UCSD-AML1 (cell line): ENCODE measurements at regions not wholly inside any gene's neighbourhood (a gene's known extent, or its start where the extent isn't known, plus 50 kb on each side); places are given as distances from the start of the nearest gene placed in this dataset.
"Not testable (repeated sequence)": the region's sequence is repeated elsewhere in the genome, so short reads cannot be mapped to it uniquely, and the experiment has no call there.

Source experiments
- DNase-seq: peaks from one replicate; lab custom pipeline; 2025; ENCODE audit not compliant: unreplicated experiment; lab: John Stamatoyannopoulos, UW

DNA sequence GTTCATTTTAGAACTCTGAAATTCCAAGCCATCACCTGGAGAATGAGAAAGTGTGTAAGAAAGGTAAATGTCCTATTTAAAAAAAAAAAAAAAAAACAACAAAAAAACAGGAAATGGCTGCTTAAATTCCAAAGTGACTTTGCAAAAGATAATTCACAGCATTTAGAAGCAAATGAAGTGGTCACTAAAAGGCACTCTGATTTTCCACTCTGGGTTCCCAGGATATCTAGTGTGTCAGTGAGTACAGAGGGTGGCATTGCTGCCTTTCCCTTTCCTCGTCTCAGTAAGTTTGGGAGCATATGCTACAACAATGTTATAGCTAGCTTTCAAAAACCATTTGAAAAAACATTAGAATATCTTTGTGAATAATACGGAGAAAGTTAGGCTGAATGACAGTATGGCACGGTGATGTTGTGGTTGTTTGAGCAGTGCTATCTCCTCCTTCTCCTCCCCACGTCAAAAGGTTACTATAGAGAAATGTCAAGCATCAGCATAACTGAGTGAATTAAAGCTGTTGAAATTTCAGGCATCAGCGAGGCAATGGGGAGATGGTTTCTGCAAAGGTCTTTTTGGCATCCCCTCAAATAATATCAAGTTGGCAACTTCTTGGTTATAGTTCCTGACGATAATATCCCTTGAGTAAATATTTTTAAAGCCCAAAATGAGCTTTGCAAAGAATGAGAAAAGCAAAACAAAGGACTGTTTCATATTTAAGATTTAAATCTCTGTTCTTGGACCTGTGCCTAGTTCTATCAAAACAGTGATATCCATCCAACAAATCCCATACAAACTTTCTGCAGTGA is 164.5 kb upstream of the E2F7 start:
- DNase-seq, result no peak

DNA sequence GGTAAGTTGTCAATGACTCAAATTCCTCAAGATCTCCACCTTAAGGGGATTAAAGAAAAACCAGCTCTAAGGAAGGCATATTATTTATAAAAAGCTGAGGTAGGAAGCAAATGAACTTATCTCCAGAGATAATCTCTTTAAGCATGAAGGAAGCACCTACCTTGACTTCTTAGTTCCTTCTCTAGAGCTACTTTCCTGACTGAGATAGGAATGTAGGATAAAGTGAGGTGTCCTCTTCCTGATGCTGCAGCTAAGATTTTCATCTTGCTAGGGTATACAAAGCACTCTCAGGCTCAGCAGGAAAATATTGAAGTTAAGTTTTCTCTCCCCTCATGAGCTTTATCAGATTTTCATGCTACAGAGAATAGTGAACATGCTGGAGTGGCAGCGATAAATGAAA is 163.0 kb upstream of the E2F7 start:
- DNase-seq, result no peak

DNA sequence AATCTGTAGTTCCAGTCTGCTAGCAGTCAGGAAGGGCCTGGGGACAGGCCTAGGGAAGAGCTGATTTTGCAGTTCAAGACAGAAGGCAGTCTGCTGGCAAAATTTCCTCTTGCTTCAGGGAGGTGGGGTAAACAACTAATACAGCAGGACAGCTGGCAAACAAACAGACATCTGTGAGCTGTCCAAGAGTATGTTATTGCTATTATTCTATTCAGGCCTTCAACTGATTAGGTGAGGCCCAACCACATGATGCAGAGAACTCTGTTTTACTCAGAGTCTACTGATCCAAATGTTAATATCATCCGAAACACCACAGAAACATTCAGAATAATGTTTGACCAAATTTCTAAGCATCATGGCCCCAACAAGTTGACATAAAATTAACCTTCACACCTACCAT is 161.0 kb upstream of the E2F7 start:
- DNase-seq, result no peak

DNA sequence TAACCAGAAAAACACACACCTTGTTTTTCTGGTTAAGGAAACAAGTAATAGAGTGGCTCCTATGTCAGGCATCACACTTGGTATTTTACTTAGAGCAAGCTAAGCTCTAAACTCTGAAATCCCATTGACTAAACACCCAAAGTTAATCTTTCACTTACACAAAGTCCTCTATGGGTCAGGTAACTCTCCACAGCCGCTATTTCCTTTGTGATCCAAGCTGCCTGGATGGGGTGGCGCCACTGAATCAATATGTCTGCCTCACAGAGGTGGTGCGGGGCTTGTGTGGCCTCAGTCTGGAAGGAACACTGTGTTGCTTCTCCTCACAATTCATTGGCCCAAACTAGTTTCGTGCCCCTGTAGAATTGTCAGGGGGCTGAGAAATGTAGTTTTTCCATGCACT is 160.0 kb upstream of the E2F7 start:
- no peak for DNase-seq

DNA sequence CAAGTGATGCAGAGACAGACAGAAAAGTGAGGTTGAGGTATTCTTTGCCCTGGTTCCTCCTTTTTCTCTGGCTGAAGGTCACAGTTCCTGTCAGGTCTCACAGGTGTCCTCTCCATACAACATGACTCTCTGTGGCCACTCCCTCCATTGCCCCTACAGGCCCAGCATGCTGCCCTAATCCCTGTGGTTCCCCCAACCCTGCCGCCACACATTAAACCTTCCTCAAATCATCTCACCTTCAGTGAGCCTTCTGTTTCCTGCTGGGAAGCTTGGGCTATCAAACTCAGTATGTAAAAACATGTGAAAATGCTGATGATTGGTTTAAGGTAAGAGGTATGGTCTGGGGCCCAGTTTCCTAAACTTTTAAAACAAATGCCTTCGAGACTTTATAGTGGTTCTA is 159.0 kb upstream of the E2F7 start:
- no peak for DNase-seq

DNA sequence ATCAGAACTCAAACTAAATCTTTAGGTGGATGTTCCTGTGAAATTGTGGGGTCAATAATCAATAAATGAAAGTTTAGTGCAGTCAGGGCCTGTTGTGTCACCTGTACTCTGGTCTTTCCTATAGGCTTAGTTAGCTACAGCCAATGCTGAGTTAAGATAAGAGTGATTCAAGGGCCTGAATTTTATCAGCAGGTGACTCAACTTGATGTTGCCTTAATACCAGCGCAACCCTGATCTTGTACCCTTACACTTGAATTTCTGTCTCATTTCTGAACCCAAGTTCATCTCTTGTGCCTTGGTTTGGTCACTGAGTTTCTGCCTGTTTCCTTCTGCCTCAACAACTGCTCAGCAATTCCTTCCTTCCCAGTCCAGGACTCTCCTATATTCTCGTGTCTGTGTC is 157.0 kb upstream of the E2F7 start:
- DNase-seq, result no peak

DNA sequence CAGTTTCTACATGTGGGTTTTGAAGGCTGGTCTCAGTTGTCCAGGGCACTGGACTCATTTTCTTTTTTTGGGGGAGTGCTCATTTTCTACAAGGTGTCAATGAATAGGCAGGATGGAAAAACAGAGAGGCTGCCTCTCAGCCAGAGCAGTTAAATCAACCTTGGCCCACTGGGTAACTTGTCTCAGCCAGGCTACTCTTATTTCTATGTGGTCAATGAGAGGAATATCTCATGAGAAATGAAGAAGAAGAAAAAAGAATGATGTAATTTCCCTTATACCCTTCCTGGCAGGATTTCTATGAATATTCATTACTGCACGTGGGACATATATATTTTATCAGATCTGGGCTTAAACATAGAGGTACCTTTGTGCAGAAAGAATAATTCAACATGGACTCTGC is 155.2 kb upstream of the E2F7 start:
- no peak for DNase-seq

DNA sequence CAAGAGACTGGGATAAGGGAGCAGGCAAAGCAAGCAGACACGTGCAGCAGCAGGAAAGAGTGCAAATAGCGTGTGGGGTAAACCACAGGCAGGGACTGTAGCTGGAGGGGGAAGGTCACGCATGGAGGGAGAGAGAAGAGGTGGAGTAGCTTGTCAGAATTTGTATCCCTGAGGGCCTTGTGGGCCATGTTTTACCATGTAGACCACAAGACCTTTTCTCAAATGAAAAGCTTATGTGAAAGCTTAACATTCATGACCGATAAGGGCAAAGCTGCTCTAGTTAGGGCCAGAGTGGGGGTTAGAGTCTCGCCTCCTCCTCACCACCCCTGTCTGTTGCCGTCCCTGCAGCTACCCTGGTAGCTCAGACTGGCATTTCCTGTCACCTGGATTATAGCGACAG is 152.9 kb upstream of the E2F7 start:
- no peak for DNase-seq

DNA sequence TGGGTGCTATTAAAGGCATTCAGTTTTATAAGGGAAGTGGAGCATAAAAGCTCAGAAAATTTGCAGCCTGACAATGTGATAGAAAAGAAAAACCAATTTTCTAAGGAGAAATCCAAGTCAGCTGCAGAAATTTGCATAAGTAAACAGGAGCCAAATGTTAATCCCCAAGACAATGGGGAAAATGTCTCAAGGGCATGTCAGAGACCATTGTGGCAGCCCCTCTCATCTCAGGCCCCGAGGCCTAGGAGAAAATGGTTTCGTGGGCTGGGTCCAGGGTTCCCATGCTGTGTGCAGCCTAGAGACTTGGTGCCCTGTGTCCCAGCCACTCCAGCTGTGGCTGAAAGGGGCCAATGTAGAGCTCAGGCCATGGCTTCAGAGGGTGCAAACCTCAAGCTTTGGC is 150.8 kb upstream of the E2F7 start:
- not testable (repeated sequence) for DNase-seq

DNA sequence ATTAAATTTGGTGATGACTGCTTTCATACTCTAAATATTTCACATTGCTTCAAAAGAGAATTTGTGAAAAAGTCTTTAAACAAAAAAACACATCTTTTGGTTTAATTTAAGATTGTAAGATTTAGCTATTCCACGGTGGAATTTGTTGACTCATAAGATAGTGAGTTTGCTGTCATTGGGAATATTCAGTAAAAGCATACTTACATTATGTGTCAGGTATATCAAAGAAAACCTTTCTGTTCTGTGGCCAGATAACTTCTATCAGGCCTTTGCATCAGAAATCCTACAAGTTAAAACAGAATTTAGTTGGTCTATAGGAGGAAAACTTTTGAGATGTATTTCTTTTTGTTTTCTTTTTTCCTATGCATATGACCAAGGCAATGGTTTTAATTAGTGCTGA is 148.8 kb upstream of the E2F7 start:
- no peak for DNase-seq

DNA sequence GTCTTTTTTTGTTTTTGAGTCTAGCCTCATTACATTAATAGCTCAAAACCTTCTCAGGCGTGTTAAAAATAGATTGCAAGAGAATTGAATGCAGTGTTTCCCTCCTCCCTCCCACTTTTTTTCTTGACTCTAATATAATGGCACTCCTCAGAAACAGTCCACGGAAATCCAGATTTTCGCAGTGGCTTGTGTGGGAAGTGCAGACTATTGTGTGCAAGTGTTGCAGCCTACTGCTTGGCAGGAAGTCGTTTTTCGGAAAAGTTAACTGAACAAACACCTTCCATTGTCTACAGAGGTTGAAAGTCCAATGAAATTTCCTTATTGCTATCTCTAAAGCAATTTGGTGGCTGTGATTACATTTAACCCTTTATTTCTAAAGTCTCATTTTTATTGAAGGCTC is 147.9 kb upstream of the E2F7 start:
- no peak for DNase-seq

DNA sequence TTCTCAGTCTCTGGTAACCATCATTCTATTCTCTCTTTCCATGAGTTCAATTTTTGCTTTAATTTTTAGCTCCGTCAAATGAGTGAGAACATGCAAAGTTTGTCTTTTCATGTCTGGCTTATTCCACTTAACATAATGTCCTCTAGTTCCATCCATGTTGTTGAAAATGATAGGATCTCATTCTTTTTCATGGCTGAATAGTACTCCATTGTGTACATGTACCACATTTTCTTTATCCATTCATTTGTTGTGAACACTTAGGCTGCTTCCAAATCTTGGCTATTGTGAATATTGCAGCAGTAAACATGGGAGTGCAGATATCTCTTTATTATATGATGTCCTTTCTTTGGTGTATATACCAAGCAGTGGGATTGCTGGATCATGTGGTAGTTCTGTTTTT is 145.4 kb upstream of the E2F7 start:
- DNase-seq, result no peak

DNA sequence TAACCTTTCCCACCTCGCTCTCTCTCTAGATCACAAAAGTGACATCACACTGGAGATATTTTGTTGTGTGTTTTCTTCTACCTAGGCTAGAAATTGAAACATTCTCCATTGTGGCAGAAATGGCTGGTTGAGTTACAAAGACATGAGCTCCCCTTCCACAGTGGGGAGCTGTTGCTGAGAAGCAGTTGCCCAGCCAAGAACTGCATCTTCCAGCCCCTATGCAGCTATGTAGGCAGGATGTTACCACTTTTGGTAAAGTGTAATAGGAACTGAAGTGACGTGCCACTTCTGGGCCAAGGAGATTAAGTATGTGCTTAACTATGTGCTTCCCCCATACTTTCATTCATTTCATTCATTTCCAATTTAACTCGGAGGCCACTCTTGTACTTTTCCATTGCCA is 138.7 kb upstream of the E2F7 start:
- no peak for DNase-seq

DNA sequence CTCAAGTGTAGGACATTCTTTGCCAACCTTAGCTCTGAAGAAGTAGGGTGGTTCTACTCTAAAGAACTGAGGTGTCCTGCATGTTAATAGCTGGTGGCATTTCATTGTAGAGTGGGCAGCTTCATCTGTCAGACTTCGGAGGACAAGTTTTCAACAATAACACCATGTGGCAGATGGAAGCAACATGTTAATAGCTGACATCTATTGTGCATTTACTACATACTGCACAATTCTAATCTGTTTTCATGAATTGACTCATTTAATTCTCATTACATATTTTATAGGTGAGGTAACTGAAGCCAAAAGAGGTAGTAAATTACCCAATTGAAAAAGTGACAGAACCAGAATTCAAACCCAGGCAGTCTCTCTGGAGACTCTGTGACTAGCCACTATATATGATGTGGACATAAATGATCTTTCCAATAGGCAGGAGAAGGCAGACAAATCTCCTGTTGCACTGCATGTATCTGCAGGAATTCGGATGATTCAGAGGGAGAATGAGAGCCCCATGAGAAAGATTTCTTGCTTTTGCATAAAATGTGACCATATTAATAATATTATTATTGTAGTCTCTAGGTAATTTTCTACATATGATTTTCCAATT is 137.2 kb upstream of the E2F7 start:
- no peak for DNase-seq

DNA sequence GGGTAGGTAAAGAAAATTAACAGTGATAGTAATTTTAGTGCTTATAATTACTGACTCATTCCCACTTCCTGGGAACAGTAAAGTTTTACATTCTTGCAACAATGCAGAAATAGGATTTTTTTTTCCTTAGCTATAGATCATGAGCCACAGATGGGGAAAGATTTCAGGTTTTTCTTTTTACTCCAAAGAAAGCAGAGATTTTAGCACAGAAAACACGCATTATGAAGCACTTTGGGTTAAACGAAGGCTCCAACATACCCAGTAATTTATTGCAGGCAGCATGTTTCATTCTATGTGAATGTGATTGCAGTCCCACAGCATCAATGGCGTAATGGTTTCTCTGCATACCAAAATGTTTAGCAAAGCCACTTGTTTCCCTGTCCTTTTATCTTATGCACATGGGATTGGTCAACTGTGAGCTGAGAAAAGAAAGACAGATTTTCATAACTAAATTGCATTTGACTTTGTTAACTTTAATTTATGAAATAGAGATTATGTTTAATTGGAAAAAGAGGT is 124.6 kb upstream of the E2F7 start:
- no peak for DNase-seq

DNA sequence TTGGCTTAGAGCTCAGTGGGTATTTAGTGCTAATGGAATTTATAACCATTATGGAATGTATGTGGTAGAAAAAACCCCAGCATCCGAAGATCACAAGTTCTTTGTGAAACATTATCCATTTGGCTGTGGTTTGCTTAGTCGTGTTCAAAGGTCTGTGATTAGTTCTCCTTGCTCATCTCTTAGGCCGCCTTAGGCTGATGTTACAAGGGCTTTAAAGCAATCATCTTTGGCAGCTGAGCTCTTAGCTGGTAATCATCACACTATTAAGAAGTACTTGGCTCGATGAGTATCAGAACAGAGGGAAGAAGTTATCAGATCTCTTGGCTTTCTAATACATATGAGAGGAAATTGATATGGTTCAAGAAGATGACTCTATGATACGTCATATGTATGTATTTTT is 124.1 kb upstream of the E2F7 start:
- DNase-seq, result no peak

DNA sequence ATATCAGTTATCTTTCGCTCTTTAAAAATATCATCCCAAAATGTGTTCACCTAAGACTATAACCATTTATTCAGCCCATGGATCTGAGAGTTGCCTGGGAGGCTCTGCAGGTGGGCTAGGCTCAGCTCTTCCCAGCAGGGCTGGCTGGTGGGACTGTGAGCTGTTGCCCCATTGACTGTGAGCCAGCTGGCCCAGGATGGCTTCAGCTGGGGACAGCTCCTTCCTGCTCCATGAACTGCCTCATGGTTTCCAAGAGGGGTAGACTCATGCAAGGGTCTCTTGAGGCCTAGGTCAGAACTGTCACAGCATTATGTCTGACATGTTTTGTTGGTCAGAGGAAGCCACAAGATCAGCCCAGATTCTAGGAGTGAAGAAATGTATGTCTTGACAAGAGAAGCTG is 114.1 kb upstream of the E2F7 start:
- no peak for DNase-seq

DNA sequence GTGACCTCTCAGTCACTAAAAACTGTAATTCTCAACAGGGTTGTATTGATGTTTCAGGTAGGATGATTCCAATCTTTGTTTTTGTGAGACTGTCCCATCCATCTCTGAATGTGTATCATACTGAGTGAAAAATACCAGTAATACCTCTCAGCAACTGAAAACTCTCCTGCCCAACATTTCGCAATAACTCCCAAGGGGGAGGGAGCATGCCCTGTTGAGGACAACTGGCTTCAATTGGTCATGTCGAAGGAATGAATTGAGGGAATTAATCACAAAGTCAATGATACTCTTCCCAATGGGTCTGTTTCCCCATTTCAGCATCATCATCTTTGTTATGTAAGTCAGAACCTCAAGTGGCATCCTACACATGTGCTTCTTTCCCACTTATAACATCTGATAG is 102.4 kb upstream of the E2F7 start:
- DNase-seq, result no peak

DNA sequence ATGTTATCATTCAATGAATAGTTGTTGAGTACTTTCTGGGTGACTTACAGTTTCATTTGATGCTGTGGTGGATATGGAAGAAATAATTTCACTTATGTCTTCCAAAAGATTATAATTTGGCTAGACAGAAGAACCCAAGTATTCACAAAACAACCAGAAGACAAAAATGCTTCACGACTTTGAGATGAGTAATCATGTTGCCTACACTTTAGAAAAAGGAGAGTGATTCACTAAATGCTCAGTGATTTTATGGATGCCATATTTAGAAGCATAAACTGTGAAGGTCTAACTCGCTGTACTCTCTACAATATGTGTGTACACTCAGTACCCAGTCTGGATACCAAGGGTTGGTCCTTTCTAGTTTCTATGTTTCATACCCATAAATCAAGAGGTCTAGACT is 101.3 kb upstream of the E2F7 start:
- no peak for DNase-seq

DNA sequence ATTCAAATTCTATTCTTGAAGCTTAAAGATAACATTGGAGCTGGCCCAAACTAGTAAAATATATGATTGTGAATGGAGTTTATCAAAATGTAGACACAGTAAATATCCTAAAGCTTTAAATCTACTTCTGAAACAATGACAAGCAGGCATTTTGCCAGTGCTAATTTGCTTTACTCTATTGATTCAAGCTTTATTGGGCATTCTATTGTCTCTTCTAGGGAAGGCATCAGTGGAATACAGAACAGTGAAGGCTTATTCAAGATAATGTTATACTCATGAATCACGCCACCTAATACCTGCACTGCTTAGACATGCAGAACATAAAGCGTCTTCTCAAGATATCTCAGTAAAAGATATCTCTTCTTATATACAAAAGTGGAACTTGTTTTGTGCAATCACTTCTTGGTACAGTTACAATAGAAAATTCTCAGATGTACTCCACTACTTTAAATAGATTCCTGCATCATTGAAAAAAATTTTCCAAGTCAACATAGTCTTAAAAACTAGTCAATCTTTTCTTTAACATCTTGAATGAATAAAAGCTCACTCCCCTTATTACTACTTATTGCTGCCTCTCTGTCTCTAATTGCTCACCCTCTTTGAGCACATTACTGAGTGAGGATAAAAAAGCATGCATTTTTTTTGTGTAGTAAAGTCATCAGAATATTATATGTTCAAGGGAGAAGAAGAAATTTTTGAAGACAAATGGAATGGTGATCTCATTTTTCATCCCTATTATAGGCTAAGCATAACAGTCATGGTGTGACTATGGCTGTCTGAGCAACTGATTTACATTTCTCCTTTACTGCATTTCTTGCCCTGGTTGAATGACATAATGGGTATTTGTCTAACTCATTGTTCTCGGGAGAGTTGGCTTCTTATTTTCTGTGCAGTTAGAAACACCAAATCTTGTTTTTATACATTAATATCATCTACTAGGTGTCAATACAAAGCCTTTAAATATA is 98.0 kb upstream of the E2F7 start:
- DNase-seq, result no peak

DNA sequence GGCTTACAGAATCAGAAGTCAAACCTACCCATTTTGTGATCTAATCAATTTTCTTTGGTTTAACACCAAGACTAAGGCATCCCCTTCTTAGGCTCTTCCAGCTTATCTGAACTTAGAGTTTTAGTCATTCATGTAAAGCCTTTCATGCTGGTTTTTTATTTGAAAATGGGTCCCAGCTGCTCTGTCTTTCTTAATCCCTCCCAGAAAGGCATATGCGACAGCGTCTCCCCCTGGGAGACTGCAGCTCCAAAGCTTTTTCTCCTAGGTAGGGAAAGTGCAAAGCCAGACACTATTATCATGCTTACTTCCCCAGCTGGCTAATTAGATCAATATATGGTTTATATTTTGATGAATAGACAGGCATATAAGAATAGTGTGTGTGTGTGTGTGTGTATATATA is 96.6 kb upstream of the E2F7 start:
- DNase-seq, result no peak

DNA sequence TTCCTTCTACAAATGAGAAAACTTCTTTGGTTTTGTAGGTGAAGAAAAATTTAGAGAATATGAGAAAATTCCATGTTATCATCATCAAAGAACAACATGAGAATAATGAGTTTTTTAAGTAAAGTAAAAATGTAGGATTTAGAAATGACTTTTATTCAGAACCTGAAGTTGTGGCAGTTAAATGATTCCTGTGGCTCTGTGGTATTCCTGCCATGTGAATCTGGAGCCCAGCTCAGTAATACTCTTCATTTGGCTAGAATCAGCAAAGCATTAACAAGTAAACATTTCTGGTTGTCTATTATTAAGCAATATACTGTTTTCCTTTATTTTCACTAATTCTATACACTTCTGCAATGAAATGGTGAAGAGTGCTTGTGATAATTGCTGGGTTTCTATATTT is 95.6 kb upstream of the E2F7 start:
- DNase-seq, result no peak
